HG03108 (cell line): ENCODE measurements at regions not wholly inside any gene's neighbourhood (a gene's known extent, or its start where the extent isn't known, plus 50 kb on each side); places are given as distances from the start of the nearest gene placed in this dataset.

Experiments
- ATAC-seq: cut with Tn5 transposase; IDR thresholded peaks from one replicate; pipeline ENCODE4 v1.9.1; 2021; ENCODE audit warnings: moderate library complexity; ENCODE audit not compliant: unreplicated experiment

DNA sequence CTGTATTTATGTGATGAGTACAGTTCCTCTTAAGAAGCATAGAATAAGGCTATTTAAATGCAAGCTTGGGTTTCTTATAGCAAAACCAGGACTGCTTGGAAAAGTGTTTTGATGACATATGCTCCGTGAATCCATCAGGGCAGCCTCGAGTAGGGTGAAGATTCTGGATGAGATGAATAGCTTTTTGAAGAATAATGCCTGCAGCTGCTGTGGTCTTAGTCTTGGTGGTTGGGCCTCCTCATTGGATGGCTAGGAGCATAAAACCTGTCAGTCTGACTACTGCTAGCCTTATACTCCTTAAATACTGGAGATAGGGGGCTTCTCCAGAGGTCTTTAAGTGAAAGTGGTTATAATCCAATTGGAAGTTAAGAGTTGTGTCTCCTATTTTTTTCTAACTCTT is 704.3 kb downstream of the FGF9 start:
- ATAC-seq, result no peak

DNA sequence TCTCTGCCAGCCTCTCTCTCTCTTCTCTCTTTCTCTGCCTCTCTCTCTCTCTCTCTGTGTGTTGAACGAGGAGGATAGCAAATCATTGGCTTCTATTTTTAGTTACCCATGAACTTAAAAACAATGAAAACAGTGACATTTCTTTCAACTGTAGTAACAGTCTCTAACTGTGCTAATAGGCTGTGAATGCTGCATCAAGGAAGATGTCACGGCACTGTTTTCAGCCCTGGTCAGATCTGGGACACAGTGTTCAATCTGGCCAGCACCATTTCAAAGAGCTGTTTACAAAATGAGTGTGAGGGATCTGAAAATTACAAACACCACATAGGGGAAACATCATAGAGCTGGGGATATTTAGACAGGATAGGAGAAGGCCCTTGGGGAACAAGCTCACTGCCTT is 717.0 kb downstream of the FGF9 start:
- no peak for ATAC-seq

DNA sequence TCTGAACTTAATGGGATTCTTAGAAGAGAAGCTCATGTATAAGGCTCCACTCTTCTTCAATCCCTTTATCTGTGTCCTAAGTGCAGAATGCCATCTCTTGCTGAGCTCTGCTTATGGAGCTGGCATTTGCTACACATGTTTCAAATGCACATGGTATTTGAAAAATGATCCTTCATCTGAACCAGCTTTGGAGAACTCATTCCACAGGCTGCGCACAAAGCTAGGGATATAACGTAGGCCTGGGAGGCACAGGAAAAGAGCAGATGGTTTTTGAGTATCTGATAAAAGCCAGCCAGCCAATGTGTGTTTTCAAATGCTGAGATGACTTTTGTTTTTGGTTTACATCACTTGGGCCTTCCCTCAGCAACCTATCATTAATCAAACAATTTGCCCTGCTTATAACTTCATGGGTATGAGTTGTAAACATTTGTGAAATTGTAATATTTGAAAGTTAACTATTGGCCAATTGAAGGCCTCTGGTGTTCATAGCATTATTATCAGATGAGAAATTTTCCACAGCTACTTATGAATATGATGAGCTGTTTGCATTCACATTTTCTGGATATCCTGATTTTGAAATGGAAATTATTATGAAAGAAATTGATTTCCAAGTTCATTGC is 729.0 kb downstream of the FGF9 start:
- ATAC-seq, result no peak

DNA sequence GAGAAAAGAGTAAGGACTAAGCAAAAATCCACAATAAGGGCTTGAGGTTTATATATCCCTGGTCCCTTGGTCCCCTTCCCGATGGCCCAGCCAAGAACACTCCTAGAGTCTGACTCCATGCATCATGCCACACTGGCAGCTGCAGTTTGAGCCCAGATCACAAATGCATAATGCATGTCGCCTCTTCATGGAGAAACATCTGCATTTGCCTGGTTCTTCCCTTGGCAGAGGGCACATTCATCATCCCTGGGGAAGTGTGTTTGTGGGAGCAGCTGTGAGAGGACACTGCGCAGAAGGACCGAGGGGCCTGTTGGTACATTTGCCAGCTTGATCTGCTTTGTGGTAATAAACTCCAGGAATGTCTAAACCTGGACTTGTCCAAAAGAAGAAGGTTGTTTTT is 731.8 kb downstream of the FGF9 start:
- ATAC-seq, result no peak

DNA sequence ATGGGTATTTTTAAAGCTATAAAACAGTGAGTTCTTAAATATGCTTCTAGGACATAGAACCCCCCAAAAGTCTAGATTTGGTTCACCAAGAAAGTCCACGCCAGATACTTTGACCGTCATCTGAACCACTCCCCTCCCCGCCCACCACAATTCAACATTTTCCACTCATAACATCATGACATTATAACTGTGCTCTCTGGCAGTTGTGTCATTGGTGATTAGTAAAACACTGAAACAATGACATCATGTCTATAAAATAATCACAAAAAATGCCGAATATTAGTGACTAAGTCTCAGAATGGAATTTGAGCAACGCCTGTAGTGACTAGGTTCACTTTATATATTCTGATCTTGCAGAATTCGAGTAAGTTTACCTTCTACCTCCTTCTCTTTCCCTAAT is 732.3 kb downstream of the FGF9 start:
- no peak for ATAC-seq

DNA sequence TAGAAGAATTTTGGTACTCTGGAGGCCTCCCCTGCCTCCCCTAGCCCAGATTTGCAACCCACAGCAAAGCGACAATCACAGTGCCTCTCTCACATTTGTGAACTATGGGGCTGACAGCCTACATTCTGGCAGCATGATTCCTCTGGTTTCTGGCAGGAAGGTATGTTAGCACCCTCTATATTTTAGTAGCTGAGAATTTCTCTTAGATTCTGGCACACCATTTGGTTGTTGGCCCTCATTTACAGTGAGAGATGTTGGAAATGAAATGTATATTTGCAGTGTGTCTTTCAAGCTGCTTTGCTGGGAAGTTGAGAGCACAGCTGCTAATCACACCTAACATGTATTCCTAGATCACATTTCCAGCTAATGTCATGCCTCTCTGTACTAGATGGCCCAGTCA is 735.0 kb downstream of the FGF9 start:
- no peak for ATAC-seq

DNA sequence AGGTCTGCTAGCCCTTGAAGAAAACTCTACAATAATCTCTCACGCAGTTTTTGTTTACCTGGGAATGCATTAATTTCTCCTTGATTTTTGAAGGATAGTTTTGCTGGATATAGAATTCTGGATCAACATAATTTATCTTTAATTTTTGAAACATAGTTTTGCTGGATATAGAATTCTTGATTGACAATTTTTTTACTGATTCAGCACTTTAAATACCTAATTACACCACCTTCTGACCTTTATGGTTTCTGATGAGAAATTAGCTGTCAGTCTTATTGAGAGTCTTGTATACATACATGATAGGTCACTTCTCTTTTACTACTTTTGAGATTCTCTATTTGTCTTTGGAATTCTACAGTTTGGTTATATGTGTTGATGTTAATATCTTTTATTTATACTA is 741.6 kb downstream of the FGF9 start:
- no peak for ATAC-seq

DNA sequence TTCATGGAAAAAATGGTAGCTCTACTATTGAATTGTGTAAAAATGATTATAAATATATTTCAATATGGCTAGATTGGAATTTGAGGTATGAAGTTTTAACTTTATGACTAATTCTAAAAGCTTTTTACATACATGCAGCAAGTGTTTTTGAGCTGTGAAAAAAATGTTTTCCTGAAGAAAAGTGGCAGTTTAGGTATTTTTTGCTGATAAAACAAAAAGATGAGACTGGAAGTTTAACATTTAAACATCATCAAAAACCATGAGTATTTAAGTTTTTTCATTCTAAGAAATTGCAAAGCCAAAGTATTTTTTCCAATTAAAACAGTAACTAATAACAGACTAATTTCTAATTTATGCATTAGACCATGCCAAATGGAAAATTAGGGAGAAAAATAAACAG is 751.1 kb downstream of the FGF9 start:
- ATAC-seq, result no peak

DNA sequence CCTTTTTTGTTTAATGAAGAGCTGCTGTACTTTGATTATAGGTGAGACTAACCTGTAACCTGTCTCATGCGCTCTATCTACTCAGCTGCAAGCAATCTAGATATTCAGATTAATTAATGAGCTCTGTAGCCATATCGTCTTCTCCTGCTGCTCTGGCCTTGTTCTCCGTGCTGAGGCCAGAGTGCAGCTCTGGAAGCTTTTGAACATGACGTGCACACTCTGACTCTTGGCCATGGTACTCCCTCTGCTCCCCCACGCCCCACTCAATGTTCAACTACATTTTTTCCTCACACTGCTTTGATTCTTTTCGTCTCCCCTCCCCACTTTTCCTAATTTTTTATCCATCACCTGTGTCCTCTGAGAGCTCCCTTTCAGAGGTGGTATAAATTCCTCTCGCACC is 751.8 kb downstream of the FGF9 start:
- ATAC-seq, result no peak

DNA sequence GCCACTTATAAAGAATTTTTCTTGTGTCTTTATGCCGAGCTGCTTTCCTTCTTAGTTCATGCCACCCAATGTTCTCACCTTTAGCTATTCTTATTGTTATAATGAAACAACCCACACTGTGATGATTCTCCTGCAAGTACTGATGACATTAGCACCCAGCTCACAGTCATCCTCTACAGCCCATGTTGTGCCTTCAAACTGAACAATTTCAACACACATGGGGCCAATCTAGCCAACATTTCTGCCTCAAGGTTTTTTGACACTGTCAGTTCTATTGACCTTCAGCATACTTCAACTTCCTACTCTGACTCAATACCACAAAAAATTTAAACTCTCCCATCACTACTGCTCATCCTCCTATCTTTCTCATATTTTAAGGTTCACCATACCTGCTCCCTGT is 752.4 kb downstream of the FGF9 start:
- no peak for ATAC-seq

DNA sequence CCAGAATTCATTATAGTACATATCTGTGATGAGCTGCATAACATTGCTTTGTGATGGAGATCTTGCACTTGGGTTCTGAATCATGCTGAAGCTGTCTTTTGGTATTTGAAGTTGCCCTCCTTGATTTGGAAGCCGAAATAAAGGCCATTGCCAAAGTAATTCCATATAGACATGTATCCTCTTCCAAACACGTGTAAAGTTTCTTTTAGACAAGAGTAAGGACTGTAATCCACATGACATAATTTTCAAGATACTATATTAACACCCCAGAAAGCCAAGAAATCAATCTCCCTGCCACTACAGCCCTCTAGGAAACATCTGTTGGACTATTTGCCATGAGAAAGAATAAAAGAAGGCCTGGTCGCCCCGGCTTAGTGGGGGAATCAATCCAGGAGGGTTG is 754.2 kb downstream of the FGF9 start:
- ATAC-seq, result no peak

DNA sequence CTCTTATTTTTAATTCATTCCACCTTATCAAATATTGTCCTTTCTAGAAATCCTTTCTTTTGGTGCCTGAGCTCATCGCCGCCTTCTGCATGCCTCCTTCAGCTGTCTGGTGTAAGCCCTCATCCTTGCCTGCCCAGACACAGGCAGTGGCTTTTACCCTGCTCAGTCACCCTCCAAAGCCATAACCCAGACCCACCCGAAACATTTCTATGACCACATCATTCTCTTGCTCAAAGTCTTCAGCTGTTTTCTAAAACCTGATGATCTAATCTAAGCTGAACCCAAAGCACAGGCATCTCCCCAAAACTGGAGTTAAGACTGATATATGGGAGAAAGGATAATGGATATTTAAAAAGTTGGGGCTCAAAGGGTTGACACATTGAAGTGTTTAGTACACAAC is 753.7 kb upstream of the SGCG start:
- no peak for ATAC-seq

DNA sequence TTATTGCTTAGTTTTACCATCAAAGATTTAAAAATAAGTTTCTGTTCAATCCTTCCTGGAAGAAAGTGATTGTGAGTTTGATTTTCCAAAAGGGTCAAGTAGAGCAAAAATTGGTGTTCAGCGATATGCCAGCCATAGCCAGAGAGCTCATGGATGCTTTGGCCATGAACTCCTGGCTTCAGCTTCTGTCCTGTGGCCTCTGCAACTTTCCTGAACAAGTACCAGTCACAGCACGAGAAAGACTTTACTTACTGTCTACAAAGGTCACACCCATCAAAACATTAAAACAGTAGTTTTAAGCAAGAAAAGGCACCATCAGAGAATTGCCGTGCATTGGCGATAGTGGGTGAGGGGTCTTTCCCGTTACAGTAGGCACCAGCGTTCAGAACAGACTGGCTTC is 753.0 kb upstream of the SGCG start:
- no peak for ATAC-seq

DNA sequence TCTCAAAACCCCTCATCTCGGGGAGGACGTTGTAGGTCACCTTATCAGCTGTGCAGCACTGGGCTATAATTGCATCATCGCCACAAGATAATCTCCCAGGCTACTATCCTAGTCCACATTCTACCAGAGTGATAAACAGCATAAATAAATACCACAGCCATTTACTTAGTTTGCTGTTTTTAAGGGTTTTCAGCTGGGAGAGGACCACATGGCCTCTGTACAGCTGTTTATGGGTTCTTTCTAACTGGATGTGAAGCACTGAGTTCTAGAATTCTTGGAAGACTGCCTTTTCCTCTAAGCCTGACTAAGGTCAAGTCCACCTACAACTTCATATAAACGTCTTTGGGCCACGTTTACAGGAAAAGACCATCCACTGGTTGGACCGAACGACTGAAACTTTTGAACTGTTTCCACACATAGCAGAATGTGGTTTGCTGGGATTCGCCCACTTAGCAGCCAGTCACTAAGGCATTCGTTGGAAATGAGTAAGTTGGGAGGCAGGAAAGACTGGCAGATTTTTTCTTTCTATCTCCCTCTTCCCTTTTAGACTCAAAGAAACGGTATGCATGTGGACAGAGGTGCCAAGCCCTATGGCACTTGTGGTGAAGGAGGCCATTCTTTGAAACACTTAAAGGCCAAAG is 752.5 kb upstream of the SGCG start:
- no peak for ATAC-seq

DNA sequence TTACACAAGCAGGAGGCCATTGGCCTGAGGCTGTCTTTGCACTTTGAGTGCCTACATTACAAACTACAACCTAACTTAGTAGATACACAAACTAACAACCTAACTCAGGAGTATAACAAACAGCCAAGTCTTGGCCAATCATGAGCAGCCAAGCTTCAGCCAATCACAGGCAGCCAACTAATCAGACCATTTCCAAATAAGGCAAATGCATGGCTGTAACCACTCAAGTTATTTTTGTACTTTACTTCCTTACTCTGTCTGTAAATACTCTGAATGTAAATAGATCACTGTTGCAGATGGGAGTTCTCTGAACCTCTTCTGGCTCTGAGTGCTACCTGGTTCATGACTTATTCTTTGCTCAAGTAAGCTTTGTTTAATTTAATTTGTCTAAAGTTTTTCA is 748.1 kb upstream of the SGCG start:
- no peak for ATAC-seq

DNA sequence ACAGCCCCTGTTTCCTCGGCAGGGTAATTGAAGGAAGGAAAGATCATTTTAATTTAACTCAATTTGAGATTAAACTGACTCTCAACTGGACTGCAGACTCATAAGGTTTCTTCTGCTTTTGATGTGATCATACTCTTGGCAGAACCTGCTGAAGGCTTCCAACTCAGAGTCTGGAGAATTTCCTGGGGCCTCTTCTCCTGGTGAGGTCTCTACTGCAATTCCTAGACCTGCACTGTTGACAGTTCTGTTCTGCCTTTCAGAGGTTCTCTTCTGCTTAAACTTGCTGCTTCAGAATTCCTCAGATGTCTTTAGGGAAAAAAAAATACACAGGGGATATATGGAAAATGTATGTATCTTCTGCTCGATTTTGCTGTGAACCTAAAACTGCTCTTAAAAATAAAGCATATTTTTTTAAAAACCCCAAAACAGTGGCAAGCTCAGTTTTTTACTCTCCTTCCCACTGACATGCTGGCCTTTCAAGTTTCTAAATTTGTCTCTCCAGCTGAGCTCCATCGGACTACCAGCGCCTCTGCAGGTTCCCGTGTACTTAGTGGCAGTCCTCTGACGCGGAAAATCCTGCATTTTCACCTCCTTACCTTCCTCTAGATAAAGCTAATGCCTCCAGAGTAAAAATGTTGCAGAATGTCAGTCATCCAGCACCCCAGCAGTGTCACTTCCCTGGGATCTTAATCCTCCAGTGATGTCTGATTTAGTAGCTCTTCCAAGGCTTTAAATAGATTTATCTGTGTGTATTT is 733.5 kb upstream of the SGCG start:
- ATAC-seq, result no peak

DNA sequence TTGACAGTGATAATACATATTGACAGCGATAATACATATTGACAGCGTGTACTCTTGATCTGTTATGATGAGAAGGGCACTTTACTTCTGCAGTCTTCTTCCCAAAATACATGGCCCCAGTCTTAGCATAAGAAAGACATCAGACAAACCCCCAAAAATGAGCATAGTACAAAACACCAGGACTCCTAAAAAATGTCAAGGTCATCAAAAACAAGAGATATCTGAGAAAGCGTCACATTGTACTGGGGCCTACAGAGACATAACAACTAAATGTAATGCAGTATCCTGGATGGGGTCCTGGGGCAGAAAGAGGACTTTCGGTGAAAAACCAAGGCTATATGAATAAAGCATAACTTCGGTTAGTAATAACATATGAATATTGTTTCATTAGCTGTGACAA is 731.5 kb upstream of the SGCG start:
- no peak for ATAC-seq

DNA sequence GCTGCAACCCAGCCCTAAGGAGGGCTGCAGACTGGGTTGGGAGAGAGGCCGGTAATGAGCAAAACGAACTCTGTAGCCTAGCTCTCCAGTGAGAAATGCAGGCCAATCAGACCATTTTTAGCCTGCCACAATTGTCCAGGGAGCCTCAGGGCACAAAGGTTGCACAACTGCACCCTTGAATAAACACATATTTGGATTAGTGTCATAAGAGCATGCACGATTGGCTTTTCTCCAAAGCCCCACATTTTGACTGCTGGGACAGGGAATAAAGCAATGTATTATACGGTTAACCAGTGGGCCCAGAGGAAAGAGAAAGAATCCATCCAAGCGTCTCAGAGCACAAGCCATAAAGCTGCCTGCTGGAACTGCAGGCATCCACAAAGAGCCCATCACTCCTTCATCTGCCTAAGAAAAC is 729.4 kb upstream of the SGCG start:
- ATAC-seq, result no peak

DNA sequence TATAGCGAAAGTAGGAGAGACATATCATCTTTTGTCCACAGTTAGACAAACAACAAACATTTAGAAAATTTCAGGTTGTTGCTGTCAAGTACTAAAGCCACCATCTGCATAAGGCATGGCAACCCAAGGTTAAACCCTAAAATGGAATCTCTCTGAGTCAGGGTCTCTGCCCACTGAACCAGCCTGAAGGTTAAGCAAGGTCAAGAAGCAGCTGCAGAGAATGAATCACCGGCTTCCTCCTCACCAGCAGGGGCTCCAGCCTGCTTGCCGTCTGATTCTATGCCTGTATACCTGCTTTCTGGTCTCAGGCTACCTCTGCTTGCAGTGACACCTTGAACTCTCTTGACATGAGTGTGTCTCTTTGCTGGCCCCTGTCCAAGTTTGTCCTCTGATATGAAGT is 726.2 kb upstream of the SGCG start:
- no peak for ATAC-seq

DNA sequence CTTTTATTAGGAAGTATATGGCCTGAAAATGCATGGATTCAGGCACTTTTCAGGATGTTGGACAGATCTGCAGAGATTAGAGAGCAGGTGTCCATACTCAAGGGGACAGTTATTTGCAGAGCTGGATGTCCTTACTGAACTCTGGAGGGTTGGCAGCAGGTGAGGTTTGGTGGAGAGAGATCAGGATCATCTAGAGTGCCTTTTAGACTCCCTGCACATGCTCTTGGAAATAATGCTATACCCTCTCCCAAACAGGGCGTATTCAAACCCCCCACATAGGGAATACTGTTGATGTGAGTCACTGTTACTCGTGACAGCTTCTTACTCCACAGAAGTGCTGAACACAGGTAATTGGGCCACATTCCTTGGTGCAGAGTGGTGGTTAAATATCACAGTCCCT is 725.7 kb upstream of the SGCG start:
- ATAC-seq, result no peak

DNA sequence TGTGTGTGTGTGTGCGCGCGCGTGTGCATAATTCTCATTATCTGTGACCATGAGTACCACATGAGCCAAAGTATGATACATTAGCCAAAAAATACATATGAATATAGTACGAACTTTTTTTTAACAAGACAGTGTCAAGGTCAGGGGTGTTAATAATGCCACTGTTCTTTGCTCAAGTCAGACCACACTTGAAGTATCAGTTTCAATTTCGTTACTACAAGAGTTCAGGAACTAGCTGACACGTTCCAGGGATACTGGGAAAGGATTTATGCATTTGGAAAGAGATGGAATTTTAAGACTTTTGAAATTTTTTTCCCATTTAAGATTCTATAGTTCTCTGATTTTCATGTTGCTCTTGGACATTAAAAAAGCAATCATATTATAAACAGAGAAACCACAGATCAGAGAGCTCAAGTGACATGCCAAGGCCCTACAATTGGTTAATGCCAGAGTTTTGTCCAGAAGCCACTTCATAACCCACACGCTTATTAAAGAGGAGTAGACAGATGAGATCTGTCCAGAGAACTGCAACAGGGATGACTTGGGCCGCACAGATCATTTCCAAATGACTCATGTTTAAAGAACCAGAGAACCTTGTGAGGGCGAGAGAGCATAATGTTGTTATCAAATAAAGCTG is 718.8 kb upstream of the SGCG start:
- ATAC-seq, result no peak

DNA sequence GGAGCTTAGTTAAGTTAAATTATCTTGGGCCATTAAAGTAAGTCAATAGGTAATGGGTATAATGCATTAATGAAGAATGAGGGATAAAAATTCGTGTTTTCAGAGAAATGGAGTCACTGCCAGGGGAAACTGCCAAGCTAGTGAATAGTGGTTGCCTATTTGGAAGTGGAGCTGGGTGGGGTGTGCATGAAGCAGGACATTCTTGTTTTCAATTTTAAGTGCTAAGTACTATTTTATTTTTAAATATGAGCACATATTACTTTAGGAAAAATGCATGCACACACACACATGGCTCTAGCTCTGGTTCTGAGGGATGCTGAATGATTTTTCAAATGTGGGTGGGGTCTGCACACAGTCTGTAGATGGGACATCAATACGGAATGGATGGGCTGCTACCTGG is 717.7 kb upstream of the SGCG start:
- ATAC-seq, result no peak
